Activated CD4-positive, alpha-beta T cell treated with anti-CD3 and anti-CD28 coated beads, Interleukin-10, Interleukin-2, amounts not matched to agents 100 ng/mL and 50 ng/mL, durations not matched to agents 16 hours and 8 hours (primary cell): ENCODE measurements at regions not wholly inside any gene's neighbourhood (a gene's known extent, or its start where the extent isn't known, plus 50 kb on each side); places are given as distances from the start of the nearest gene placed in this dataset.

Source experiments
- DNase-seq: peaks from one replicate; pipeline ENCODE4 v3.0.0-alpha.2; 2020

DNA sequence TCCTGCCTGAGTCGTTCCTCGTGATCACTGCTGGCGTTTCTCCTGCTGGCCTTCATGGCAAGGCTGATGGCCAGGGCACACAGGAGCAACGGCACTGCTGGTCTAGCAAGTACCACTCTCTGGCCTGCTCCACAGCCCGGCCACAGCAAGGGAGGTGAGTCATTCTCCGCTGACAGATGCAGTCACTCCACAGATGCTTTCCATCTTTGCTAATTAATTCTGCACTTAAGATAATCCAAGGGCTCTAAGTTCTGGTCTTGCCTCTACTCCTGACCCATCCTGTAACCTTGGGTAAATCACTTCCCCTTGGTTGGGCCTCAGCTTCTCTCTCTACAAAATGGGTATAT lies 244.4 kb downstream of the RPS24 start:
- no peak for DNase-seq

DNA sequence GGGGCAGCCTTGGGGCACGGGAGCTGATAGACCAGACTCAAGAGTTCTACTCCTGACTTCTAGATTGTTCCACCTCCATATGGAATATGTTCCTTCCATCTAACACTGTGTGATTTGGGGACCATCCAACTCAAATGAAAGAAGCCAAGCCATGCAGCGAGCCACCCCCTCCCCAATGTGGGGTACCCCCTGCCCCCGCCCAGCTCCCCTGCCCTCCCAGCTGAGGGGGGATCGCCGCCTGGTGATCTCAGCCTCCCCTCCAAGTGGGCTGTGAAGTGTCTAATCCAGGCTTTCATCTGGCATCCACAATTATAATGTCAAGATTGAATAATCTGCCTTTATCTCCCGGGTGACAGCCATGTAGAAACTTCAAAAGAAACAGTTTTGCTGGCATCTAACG lies 246.1 kb downstream of the RPS24 start:
- DNase-seq: no peak

DNA sequence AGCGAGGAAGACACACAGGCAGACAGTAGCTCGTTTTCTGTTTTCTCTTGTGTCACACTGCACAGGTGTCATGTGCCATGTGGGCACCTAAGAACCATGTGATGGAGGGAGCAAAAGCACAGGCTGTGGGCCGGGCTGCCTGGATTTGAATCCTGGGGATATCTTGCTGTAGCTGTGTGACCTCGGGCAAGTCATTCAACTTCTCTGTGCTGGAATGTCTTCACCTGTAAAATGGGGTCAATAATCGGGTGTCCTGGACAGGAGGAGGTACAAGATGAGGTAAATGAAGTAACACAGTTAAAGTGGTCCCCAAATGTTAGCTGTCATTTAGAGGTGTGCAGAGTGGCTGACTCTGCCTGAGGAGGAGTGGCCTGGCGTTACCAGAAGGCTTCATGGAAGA lies 246.9 kb downstream of the RPS24 start:
- DNase-seq: no peak

DNA sequence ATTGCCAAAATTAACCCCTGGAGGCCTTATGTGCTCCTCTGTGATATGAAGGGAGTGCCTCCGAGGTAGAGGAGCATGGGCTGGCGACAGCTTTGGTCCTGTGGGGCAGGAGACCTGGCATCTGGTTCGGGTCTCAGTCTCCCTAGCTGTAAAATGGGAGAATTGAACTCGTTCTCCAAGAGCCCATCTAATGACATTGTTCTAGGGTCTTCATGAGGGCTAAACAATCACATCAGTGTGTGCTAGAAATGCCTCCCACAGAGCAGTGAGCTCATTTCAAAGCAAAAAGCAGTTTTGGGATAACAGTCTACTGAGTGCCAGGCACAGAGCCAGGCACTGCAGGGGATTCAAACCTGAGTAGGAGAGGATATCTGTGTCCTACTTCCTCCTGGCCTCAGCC lies 248.0 kb downstream of the RPS24 start:
- no peak for DNase-seq

DNA sequence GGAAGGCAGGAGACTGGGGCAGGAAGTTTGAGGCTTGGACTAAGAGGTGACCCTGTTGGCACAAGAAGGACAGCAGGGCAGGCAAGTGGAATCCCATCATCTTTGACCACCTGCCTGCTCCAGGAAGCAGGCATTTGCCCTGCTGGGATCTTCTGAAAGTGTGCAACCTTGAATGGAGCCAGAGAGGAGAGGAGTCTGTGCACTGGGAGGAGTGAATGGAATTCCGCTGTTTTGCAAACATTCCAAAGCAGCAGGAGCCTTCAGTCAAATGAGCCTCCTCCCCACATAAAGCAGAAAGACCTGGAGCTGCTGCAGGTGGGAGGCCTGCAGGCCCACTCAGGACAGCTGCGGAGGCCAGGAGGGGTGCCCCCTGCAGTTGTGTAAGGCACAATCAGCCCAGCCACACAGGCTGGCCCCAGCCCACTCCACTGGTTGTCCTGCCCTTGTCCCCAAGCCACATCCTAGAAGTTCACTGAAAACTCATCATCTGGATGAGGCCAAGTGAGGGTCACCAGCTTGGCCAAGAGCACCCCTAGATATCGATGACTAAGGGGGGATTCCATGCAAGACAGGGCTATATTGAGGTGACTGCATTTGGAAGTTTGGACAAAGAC lies 249.5 kb downstream of the RPS24 start:
- no peak for DNase-seq

DNA sequence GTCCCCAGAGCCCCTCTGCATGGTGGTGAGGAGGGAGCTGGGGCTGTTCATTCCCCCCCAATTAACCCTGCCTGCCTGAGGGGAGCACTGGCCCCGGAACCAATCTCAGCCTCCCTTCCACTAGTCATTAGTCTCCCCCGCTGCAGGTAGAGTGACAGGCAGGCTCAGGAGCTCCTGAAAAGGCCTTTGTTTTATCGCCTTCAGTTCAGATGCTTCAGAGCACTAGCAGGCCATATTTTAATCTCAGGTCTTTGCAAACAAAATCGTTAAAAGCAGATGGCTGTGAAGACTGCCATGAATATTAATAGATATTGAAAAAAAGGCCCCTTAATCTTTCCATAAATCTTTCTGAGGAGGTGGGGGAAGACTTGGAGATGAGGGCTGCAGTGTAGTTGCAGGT lies 250.7 kb downstream of the RPS24 start:
- no peak for DNase-seq

DNA sequence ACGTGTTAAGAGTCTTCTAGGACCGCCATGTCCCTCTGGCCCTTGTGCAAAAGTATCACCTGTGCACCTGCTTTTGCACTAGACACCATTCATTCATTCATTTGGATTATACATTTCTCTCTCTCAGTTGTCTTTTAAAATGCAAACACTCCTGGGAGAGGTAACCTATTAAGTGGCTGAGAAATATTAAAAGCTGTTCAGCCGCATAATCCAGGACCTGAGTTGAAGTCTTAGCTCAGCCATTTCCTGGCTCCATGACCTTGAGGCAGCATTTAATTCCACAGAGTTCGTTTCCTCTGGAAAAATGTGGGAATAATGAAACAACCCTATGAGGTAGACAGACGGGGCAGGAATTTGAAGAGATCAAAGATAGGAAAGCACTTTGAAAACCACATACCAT lies 251.6 kb downstream of the RPS24 start:
- no peak for DNase-seq

DNA sequence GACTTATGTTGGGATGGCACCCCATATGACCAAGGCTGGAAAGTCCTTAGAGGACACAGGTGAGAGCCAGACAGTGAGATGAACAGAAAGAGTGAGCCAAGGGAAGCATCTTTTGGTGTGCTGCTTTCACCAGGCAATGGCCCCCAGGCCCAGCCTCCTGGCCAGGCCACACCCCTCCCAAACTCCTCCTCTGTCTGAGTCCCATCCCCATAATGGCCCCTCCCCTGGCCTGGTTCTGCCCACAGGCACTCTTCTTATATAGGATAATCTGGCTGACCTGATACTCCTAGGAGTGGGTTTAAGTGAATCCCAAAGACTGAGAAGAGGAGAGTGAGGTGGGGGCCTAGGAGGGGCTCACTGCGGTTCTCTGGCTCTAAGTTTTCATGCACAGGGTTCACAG lies 252.5 kb downstream of the RPS24 start:
- DNase-seq: no peak

DNA sequence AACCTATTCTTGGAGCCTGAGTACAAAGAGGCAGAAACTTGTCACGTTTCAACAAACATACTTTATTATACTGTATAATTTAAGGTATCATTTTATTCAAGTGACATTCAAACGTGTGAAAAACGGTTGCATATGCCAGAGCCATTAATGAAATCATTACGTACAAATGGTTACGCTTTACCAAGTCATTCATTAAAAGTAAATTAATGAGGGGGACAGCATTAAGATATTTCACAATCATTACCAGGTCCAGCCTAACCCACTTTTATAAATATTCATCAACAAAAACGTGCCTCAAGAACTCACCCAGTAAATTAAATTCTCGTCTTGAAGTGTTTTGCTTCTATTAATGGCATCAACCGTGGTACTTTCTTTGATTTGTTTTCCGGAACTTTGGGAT lies 253.0 kb downstream of the RPS24 start:
- DNase-seq: no peak

DNA sequence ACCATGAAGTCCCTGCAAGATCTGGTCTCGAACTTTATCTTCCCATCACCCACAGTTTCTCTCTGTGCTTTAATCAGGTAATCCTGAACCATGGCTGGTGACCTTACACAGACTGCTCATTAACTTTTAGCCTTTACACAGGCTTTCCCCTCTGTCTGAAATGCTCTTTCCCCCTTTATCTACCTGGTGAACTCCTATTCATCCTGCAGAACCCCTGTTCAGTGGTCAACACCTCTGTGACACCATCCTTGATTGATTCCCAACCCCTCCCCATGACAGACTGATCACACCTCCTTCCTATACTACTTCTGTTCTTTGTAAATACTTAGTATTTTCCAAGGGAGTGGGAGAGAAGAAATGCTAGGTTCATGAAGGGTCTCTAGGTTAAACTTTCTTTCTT lies 254.0 kb downstream of the RPS24 start:
- DNase-seq: no peak

DNA sequence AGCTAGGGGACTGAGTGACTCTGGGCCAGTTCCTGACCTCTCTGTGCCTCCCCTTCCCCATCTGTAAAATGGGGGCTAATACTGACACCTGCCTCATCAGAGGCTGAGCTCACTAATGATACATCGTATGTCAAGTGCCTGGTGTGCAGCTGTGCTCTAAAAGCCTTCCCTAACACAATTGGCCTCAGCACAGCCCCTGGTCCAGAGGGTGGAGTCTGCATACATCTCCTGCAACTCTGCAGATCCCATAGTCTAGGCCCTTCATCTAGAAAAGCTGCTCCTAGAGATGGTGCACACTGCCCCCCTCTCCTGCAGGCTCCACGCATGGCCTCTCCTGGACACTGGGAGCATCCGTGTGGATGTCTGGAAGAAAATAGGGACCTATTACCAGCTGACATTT lies 255.0 kb downstream of the RPS24 start:
- DNase-seq: no peak

DNA sequence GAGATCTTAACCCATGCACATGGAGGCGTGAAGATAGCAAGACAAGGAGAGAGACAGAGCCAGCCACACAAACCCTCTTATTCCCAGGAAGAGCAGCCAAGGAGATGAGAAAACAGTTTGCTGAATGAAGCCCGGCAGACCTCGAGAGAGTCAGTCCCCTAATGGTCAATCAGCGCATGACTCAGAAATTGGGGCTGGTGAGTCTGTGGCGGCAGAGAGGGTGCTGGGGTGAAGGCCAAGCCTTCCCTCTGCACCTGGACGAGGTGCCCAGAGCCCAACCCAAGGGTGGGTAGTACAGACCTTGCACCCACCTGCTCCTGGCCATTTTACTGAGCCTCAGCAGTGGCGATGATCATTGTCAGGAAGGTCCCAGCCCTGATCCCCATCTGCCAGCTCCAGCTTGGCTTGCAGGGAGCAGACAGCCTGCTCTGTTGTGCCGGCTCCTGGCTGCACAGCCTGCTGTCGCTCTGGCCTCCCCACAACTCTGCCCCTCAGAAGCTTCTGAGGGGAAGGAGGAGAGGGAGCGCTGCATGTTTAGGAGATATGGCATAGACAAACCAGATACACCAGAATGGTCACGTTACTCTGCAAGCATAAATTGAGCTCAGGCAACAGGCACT lies 256.6 kb downstream of the RPS24 start:
- no peak for DNase-seq

DNA sequence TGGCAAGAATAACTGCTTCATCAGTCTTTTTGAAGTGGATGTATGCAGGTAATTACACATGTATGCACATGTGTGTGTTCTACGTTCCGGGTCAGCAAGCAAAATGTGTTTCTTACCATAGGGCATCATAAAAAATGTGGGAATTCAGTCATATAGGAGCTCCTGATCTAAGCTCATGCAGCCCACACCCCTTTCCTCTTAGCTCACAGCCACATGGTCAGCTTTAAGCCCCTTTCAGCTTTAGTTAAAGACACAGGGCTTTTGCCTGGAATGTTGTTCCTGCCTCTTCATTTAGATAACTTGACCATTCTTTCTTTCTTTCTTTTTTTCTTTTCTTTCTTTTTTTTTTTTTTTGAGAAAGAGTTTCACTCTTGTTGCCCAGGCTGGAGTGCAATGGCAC lies 258.1 kb downstream of the RPS24 start:
- no peak for DNase-seq

DNA sequence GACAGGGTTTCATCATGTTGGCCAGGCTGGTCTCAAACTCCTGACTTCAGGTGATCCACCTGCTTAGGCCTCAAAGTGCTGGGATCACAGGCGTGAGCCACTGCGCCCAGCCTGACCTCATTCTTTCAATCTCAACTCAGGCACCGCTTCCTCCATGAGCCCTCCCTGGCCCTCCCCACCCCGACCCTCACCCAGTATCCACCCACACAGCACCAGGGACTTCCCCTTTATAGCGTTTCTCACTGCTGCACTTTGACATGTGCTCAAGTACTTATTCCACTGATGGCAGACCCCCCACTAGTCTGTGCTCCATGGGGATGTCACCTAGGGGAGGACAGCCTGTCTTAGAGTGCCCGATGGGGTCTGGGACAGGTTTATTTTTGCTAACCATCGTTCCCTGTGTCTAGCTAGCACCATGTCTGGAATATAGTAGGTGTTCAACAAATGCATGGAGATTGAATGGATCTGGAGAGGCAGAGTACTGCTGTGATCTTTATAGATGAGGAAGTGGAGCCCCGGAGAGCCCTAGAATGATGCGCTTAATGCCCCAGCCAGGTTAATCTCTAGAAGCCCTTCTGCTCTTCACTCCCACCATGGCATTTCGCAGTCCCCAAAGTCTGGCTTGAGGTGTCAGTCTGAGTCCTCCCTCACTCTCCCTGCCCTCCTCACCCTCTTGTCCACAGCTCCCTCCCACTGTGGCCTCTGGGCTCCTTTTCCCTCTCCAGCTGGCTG lies 258.8 kb downstream of the RPS24 start:
- DNase-seq: no peak

DNA sequence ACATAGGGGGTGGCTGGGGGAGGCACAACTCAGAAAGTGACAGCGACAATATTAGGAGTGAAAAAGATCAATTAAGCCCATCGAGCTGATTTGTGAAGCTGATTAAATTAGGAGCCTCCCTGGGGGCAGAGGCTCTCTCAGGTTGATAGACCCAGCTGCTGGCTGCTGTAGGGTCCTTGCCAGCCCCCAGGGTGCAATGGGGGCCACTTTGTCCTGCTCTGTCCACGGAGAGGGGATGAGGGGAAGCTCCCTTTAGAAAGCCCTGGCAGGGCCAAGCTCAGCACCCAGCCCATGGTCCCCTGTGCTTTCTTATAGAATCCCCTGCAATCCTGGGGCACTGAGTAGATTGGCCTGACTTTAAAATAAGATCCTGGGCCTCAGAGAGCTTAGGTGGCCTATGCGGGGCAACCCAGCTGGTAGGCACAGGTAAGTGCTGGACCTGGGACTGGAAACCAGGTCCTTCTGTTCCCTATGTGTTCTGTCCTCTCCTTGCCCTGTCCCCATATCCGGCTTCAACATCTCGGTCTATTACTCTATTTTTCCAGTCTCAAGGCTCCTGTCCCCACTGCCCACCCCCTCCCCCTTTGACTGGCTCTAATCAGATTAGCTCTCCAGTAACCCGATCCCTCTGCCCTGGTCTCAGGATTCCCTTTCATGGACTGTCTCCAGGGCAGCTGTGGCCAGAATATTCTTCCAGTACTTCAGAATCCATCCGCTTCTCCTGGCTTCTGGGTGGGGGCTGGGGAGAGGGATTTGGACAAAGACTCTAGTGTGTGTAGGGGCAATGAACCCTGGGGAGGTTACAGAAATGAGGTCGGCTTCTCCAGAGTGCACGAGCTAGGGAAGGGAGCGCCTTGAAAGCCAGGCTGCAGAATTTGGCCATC lies 259.6 kb downstream of the RPS24 start:
- no peak for DNase-seq

DNA sequence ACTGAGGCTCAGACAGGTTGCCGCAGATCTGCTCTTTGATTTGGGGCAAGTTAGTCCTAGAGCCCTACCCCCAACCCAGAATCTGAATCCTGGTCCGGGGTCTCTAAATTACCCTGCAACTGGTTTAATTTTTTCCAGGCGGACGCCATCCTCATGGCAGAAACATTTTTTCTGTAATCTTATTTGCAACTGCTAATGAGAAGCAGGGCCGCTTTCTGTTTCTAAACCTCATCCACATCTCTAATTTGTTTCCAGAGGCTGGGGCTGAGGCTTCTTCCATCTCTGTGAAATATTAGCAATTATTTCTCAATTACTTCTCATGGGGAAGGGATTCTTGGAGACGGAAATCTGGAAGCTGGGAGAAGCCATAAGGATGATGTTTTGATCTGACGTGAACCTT lies 261.6 kb downstream of the RPS24 start:
- DNase-seq: no peak

DNA sequence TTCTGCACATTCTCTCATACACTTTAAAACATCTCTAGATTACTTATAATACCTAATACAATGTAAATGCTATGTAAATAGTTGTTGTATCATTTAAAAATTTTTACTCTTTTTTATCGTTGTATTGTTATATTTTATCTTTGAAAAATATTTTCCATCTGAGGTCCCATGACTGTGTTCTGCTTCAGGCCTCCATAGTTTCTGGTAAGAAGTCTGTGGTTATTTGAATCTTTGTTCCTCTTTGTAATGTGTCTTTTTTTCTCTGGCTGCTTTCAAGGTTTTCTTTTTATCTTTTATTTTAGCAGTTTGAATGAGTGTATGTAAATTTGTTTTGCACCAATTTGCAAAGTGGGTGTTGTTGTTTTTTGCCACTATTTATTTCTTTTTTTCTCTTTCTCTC lies 263.1 kb downstream of the RPS24 start:
- no peak for DNase-seq

DNA sequence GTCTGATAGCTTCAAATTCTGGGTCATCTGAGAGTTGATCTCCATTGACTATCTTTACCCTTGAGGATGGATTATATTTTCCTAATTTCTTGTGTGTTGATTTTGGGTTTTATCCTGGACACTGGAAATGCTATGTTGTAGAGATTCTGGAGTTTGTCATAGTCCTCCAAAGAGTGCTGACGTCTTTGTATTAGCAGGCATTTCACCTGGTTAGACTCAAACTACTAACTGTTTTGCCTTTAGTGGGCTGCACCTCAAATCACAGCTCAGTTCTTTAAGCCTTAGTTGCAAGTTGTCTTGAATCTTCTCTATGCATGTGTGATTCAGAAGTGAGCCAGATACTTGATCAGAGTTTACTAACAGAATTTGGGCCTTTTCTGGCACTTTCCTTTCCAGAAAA lies 264.3 kb downstream of the RPS24 start:
- DNase-seq: no peak

DNA sequence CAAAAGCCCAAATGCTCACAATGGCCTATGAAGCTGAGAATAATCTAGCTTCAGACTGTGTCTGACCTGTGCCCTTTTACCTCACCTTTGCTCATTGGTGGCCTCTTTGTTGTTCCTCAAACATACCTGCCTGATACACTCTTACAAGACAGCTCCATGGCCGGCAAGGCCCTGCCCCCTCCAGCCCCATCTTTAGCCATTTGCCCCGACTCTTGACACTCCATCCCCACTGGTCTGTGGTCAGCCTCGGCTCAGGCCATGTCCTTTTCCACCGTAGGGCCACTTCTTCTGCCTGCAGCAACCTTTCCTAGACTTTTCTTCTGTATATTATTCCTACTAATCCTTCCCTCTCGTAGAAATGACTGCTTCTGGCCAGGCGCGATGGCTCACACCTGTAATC lies 265.2 kb downstream of the RPS24 start:
- DNase-seq: no peak

DNA sequence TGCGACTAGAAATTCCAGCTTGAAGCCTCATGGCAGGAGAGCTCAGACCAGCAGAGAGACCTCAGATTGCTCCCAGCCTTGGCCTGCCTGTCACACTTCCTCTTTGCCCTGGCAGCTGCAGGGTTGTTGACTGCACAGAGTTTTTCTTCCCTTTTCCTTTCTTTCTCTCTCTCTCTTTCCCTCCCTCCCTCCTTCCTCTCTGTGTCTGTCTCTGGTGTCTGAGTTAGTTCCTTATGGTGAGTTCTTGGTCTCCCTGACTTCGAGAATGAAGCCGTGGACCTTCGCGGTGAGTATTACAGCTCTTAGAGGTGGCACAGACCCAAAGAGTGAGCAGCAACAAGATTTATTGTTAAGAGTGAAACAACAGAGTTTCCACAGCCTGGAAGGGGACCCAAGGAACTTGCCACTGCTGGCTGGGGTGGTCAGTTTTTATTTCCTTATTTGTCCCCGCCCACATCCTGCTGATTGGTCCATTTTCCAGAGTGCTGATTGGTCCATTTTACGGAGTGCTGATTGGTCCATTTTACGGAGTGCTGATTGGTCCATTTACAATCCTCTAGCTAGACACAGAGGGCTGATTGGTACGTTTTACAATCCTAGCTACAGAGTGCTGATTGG lies 266.3 kb downstream of the RPS24 start:
- DNase-seq: no peak

DNA sequence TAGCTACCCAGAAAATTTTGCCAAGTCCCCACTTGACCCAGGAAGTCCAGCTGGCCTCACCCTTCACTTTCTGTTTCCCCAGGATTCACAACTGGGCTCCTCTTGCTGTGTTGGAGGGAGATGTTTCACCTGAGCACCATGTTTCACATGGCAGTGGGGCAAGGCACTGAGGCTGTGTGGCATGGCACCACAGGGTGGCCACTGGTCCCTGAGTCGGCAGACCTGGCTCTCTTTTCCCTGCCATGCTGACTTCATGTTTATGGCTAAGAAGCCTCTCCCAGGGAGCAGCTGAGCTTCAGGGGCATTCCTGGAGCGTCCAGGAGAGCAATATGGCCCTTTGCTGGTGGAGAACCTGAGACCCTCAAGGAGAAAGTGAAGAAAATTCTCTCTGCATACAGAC lies 266.9 kb downstream of the RPS24 start:
- no peak for DNase-seq

DNA sequence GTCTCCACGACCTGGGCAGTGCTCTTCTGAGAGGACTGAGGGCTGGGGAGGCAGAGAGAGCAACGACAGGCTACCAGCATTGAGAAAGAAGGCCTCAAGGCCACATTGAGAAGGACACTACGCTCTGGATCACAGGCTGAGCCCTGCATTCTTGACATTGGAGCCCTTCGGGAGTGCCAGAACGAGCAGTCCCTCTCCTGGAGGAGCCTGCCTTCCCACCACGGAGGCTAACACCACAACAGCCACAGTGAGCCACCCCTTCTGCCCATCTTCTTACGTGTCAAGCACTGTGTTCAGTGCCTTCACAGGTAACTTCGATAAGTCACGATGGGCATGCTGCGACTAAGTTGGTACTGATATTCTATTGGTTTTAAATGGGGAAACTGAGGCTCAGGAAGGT lies 267.8 kb downstream of the RPS24 start:
- DNase-seq: no peak
